ENCODE measurements at regions not wholly inside any gene's neighbourhood (a gene's known extent, or its start where the extent isn't known, plus 50 kb on each side); places are given as distances from the start of the nearest gene placed in this dataset.

- TF ChIP-seq CTCF (IDR thresholded peaks at IDR 0.05; ENCODE audit: low read depth, low read length, missing control alignments) = no peak
- in situ Hi-C loops (cut with HindIII; ENCODE audit: low sequenced_read_pairs) = no loop called here
- H3K4me3 ChIP-seq (ENCODE audit: low read depth, low read length) = no peak overlapping the region
- DNase-seq (ENCODE audit: low read depth) = no peak
These were observed 499.8 kb downstream of the KCNJ2 start for GRCh38 chr17:70668938-70669778.

GRCh38 chr17:70674061-70674460, 504.7 kb downstream of the KCNJ2 start:
- DNase-seq (ENCODE audit: low read depth) = no peak
- in situ Hi-C loops (cut with HindIII; ENCODE audit: low sequenced_read_pairs) = no loop called here
- no peak overlapping the region for H3K4me3 ChIP-seq (ENCODE audit: low read depth, low read length)
- TF ChIP-seq CTCF (IDR thresholded peaks at IDR 0.05; ENCODE audit: low read depth, low read length, missing control alignments) = no peak

- in situ Hi-C loops (cut with HindIII; ENCODE audit: low sequenced_read_pairs) = no loop called here
- no peak for DNase-seq (ENCODE audit: low read depth)
- no peak for TF ChIP-seq CTCF (IDR thresholded peaks at IDR 0.05; ENCODE audit: low read depth, low read length, missing control alignments)
- H3K4me3 ChIP-seq (ENCODE audit: low read depth, low read length) = no peak overlapping the region
These were observed 505.8 kb downstream of the KCNJ2 start for GRCh38 chr17:70675070-70675590.

- DNase-seq (ENCODE audit: low read depth) = no peak
- in situ Hi-C loops (cut with HindIII; ENCODE audit: low sequenced_read_pairs) = no loop called here
- no peak overlapping the region for H3K4me3 ChIP-seq (ENCODE audit: low read depth, low read length)
- TF ChIP-seq CTCF (IDR thresholded peaks at IDR 0.05; ENCODE audit: low read depth, low read length, missing control alignments) = no peak
These were observed 508.7 kb downstream of the KCNJ2 start for GRCh38 chr17:70677783-70678647.

- DNase-seq (ENCODE audit: low read depth) = no peak
- no peak for TF ChIP-seq CTCF (IDR thresholded peaks at IDR 0.05; ENCODE audit: low read depth, low read length, missing control alignments)
- in situ Hi-C loops (cut with HindIII; ENCODE audit: low sequenced_read_pairs) = no loop called here
- H3K4me3 ChIP-seq (ENCODE audit: low read depth, low read length) = no peak overlapping the region
These were observed 509.6 kb downstream of the KCNJ2 start for GRCh38 chr17:70678889-70679288.

- no peak for TF ChIP-seq CTCF (IDR thresholded peaks at IDR 0.05; ENCODE audit: low read depth, low read length, missing control alignments)
- DNase-seq (ENCODE audit: low read depth) = no peak
- no peak overlapping the region for H3K4me3 ChIP-seq (ENCODE audit: low read depth, low read length)
- in situ Hi-C loops (cut with HindIII; ENCODE audit: low sequenced_read_pairs) = no loop called here
These were observed 514.6 kb downstream of the KCNJ2 start for GRCh38 chr17:70683936-70684335.

Measured in astrocyte of the cerebellum (primary cell).